Fibroblast of upper back skin (primary cell): ENCODE measurements at regions not wholly inside any gene's neighbourhood (a gene's known extent, or its start where the extent isn't known, plus 50 kb on each side); places are given as distances from the start of the nearest gene placed in this dataset.
A peak's percentile ranks its signal among the peaks of the same experiment; 100 is the strongest.
"Not testable (repeated sequence)": the region's sequence is repeated elsewhere in the genome, so short reads cannot be mapped to it uniquely, and the experiment has no call there.

Experiments used
- DNase-seq: peaks from one replicate; pipeline ENCODE4 v3.0.0-alpha.2; 2013

GRCh38 chr6:57708061-57708460 lies 390.6 kb downstream of the PRIM2 start:
- DNase-seq = not testable (repeated sequence)

GRCh38 chr6:57722546-57722945 lies 405.1 kb downstream of the PRIM2 start:
- DNase-seq = not testable (repeated sequence)

- DNase-seq = not testable (repeated sequence)
Observed at GRCh38 chr6:57723815-57724401, 406.5 kb downstream of the PRIM2 start.

GRCh38 chr6:57729407-57729806 lies 412.0 kb downstream of the PRIM2 start:
- not testable (repeated sequence) for DNase-seq

GRCh38 chr6:57730726-57731125 lies 413.3 kb downstream of the PRIM2 start:
- not testable (repeated sequence) for DNase-seq

GRCh38 chr6:57747716-57748115 lies 430.3 kb downstream of the PRIM2 start:
- DNase-seq = not testable (repeated sequence)

GRCh38 chr6:57759850-57760249 lies 442.4 kb downstream of the PRIM2 start:
- DNase-seq = not testable (repeated sequence)

- not testable (repeated sequence) for DNase-seq
Observed at GRCh38 chr6:57792720-57793397, 475.4 kb downstream of the PRIM2 start.

- not testable (repeated sequence) for DNase-seq
Observed at GRCh38 chr6:57793398-57793762, 475.9 kb downstream of the PRIM2 start.

- peak; percentile 48 for DNase-seq
Observed at GRCh38 chr6:57799703-57800479, 482.5 kb downstream of the PRIM2 start.

GRCh38 chr6:57808581-57808980 lies 491.2 kb downstream of the PRIM2 start:
- not testable (repeated sequence) for DNase-seq

GRCh38 chr6:57809454-57809853 lies 492.0 kb downstream of the PRIM2 start:
- not testable (repeated sequence) for DNase-seq

- DNase-seq = not testable (repeated sequence)
Observed at GRCh38 chr6:57813271-57814075, 496.0 kb downstream of the PRIM2 start.

- not testable (repeated sequence) for DNase-seq
Observed at GRCh38 chr6:57815826-57816225, 498.4 kb downstream of the PRIM2 start.

GRCh38 chr6:57821325-57821724 lies 503.9 kb downstream of the PRIM2 start:
- not testable (repeated sequence) for DNase-seq

GRCh38 chr6:57822448-57822847 lies 505.0 kb downstream of the PRIM2 start:
- not testable (repeated sequence) for DNase-seq

- no peak for DNase-seq
Observed at GRCh38 chr6:57822896-57823358, 505.5 kb downstream of the PRIM2 start.

- DNase-seq = not testable (repeated sequence)
Observed at GRCh38 chr6:57837622-57838209, 520.3 kb downstream of the PRIM2 start.

GRCh38 chr6:57841551-57841950 lies 524.1 kb downstream of the PRIM2 start:
- not testable (repeated sequence) for DNase-seq

- DNase-seq = not testable (repeated sequence)
Observed at GRCh38 chr6:57853745-57854407, 536.4 kb downstream of the PRIM2 start.

- not testable (repeated sequence) for DNase-seq
Observed at GRCh38 chr6:57860481-57861315, 543.3 kb downstream of the PRIM2 start.
